ENCODE measurements at regions not wholly inside any gene's neighbourhood (a gene's known extent, or its start where the extent isn't known, plus 50 kb on each side); places are given as distances from the start of the nearest gene placed in this dataset.

DNA sequence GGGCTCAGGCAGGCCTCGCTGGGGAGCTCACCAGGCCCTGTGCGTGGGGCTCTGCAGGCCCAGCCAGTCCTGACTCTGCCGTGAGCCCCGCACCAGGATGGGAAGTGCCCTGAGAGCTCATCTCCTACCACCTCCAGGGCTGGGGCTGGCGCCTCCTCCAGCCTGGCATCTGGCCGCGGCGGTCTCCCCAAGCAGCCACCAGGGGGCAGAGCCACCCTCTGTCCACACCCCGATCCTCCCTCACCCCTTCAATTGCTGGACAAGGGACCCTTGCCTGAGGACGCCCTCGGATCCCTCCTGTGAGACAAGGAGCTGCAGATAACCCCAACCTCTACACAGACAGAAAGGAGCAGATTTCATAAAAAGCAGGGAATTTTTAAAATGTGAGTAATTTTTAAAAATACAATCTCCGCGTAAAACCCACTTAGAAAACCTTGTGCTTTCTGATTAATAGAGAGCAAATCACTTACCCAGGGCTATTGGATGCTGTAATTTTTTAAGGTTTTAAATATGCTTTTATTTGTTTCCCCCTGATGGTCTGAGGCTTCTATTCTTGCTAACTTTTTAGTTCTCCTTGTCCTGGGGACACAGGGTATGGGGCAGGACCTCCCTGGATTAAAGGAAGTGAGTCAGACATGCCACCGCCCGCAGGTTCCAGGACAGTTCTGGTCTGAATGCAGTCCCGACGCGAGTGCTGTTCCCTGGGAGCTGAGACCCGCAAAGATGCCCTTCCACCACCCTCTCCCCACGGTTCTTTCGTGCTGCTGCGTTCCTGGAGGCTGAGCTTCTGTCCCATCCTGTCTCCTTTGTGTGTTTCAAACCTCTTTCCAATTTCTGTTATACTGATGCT, 52.3 kb upstream of the CHRNA7 start:
- DNase-seq (ENCODE audit: low spot score), result peak; percentile 37

Measured in CD4-positive, alpha-beta T cell treated with Interleukin-15 for 4 hours (primary cell).